Duodenal mucosa (tissue), 2 donors: ENCODE measurements at regions not wholly inside any gene's neighbourhood (a gene's known extent, or its start where the extent isn't known, plus 50 kb on each side); places are given as distances from the start of the nearest gene placed in this dataset.
A peak's percentile ranks its signal among the peaks of the same experiment; 100 is the strongest.

Experiments used
- H3K27ac ChIP-seq: one replicate; pipeline ENCODE4 v1.7.0; 2013; ENCODE audit warnings: low read depth, low read length
- H3K27me3 ChIP-seq, 2 donors: one replicate each; pipeline ENCODE4 v1.7.0; 2013; ENCODE audit warnings: low read length in 2 of 2, control low read depth in 1 of 2; ENCODE audit not compliant: insufficient read depth in 2 of 2, control insufficient read depth in 1 of 2
- H3K36me3 ChIP-seq, 2 donors: one replicate each; pipeline ENCODE4 v1.7.0; 2013; ENCODE audit warnings: low read length in 2 of 2, control low read depth in 1 of 2; ENCODE audit not compliant: insufficient read depth in 2 of 2, control insufficient read depth in 1 of 2
- H3K4me1 ChIP-seq, 2 donors: one replicate each; pipeline ENCODE4 v1.7.0; 2013; ENCODE audit warnings: low read length in 2 of 2, control low read depth in 1 of 2; ENCODE audit not compliant: insufficient read depth in 2 of 2, control insufficient read depth in 1 of 2
- H3K4me3 ChIP-seq, 2 donors: one replicate each; pipeline ENCODE4 v1.7.0; 2013; ENCODE audit warnings: low read length in 2 of 2, low read depth in 1 of 2
- H3K9ac ChIP-seq, 2 donors: one replicate each; pipeline ENCODE4 v1.7.0; 2013; ENCODE audit warnings: low read length in 2 of 2, low read depth in 1 of 2
- H3K9me3 ChIP-seq, 2 donors: one replicate each; pipeline ENCODE4 v1.7.0; 2013; ENCODE audit warnings: low read length in 2 of 2, control low read depth in 1 of 2; ENCODE audit not compliant: control insufficient read depth in 1 of 2

DNA sequence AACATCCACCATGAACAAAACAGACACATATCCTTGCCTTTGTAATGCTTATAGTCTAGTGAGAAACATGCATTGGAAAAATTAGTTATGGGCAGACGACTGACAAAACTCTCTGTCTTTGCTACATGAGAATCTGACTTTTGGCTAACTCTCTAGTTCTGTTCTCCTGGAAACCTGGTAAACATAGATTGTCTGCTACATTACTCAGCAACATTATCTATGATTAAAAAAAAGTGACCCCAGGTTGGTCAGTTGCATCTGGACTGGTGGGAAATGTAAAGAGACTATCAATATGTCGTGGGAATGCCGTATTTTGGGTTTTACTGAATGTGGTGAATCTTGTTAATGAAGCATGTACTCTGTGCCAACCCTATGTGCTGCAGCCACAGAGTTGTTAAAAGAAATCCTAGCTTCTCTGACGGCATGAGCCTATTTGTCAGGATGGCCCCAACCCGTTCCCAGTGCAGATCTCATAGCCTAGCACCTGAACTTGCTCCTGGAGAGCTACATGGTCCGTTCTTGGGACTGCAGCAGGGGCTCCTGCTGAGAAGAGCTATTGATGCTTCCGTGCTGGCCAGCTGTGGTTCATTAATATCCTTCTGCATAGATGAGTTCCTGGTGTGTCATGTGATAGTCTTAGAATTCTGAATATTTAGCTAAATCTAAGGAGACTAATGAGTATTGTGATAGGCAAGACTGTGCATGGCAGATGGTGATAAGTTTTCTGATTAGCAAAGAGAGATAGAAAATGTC is 311.7 kb upstream of the ZNF717 start:
- Histone ChIP-seq H3K9ac (no peak overlapping the region), H3K36me3 (no peaks in the 10 kb centered on the region), H3K27ac (no peak overlapping the region), H3K4me1 (no peaks in the 10 kb centered on the region), H3K4me3 (no peak overlapping the region), H3K9me3 (no peaks in the 10 kb centered on the region), H3K27me3 (no peaks in the 10 kb centered on the region)

DNA sequence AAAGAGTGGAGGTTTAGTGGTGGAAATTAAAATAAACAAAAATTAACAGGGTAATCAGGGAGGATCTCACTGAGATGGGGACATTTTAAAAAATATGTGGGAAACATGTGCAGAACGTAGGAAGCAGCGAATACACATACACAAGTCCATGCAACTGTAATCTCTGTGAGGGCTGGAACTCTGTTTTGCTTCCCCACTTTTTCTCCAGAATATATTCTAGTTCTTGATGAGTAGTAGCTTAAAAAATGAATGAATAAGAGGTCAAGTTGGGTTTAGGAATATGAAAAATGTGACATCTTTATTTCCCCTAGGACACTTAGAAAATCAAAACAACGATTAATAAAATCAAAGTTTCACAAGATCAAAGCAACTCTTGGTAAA is 312.2 kb upstream of the ZNF717 start:
- Histone ChIP-seq H3K27me3 (no peaks in the 10 kb centered on the region), H3K9ac (no peak overlapping the region), H3K4me3 (no peak overlapping the region), H3K9me3 (no peaks in the 10 kb centered on the region), H3K4me1 (no peaks in the 10 kb centered on the region), H3K36me3 (no peaks in the 10 kb centered on the region), H3K27ac (no peak overlapping the region)

DNA sequence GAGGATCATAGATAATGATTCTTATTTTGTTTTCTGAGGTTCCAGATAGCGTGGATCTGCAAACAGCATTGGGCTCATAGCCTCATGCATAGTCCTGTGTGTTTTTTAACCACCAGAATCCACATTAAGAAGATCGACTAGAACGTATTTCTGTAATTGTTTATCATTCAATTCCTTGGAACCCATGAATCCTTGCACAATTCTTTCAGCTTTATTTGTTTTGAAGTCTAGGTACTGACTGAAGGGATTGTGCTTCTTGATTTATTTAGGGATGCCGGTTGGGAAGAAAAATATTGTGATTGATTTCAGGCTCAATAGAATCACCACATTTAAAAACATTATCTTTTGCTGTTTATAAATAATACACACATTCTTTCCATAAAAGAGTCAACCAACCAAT is 314.6 kb upstream of the ZNF717 start:
- Histone ChIP-seq H3K9ac (no peak overlapping the region), H3K27ac (no peak overlapping the region), H3K36me3 (no peaks in the 10 kb centered on the region), H3K4me1 (no peaks in the 10 kb centered on the region), H3K4me3 (no peak overlapping the region), H3K27me3 (no peaks in the 10 kb centered on the region), H3K9me3 (no peaks in the 10 kb centered on the region)

DNA sequence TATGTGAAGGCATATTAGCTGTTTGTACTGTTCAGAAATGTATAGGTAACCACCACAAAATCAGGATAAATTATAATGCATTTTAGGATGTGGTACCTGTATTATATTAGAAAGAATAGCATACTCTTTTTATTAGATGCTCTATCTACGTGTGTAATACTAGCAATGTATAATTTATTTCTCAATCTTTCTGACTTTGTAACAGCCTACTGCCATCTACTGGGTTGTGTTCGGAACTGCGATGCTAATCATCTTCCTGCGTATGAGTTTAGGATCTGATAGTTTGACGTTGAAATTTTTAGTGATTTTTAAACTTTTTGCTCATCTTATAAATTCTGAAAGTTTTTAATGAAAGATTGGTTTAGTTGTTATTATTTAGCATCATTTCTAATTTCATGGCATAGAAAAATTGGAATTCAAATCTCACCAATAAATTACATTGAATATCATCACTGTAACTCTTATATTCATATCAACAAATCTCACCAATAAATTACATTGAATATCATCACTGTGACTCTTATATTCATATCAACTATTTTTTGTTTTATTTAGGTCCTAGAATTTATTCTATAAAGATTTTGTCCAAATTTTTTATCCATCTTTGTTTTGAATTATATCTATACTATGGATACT is 322.7 kb upstream of the ZNF717 start:
- H3K27ac ChIP-seq, result no peak overlapping the region
- H3K9me3 ChIP-seq, result no peaks in the 10 kb centered on the region
- no peaks in the 10 kb centered on the region for H3K27me3 ChIP-seq
- H3K36me3 ChIP-seq, result no peaks in the 10 kb centered on the region
- H3K9ac ChIP-seq, result no peak overlapping the region
- no peak overlapping the region for H3K4me3 ChIP-seq
- H3K4me1 ChIP-seq, result no peaks in the 10 kb centered on the region

DNA sequence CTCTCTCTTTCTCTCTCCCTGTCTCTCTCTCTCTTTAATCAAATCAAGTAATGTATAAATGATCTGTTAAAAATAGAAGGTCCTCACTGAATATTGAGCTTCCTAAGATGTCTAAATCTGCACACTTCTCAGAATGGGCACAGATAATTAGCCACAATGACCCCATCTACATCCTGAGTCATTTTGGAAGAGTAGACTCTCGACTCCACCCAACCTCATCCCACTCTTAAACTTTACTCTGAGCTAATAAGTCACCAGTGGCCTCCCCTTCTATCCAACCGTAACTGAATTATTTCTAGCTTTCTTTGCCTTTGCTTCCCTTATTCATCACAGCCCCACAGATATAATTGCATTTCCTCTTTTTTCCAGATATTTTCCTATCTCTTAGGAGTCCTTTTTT is 326.5 kb upstream of the ZNF717 start:
- Histone ChIP-seq H3K9ac (no peak overlapping the region), H3K4me3 (no peak overlapping the region), H3K27ac (no peak overlapping the region), H3K36me3 (no peaks in the 10 kb centered on the region), H3K4me1 (no peaks in the 10 kb centered on the region), H3K27me3 (no peaks in the 10 kb centered on the region), H3K9me3 (no peaks in the 10 kb centered on the region)

DNA sequence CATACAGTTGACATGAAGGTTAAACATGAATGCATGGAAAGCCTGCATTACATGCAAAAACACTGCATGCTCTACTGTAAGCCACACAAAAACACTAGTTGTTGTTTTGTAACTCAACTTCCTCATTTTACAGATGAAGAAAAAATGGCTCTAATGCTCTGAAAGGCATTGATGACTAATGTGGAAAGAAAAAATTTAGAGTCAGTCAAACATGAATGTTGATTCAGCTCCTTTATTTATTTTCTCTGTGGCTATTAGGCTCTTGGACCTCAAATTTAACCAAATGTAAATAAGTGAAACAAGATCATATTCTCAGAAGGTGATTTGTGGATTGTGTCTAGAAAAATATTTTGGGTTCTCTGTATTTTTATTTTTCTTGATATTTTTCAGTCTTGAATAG is 336.7 kb upstream of the ZNF717 start:
- Histone ChIP-seq H3K27ac (no peak overlapping the region), H3K4me1 (peaks cover 0 to 22% of the 10 kb centered on the region in 2 donors), H3K4me3 (no peak overlapping the region), H3K27me3 (no peaks in the 10 kb centered on the region), H3K9ac (no peak overlapping the region), H3K36me3 (no peaks in the 10 kb centered on the region), H3K9me3 (no peaks in the 10 kb centered on the region)

DNA sequence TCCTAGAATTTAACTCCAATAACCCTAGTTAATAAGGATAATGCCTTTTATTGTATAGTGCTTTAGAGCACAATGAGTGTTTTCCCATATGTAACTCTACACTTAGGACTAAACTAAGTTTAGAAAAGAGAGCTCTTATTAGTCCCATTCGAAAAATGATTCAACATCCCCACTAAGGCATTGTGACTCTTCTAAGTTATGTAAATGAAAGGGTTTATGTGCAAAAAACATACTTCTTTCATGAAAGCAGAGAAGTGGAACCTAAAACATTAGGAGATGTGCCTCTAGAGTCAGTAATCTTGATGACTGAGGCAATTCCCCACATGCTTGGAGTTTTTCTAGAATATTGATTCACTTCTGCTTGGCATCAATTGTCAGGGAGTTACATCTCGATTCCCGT is 344.1 kb upstream of the ZNF717 start:
- no peaks in the 10 kb centered on the region for H3K9me3 ChIP-seq
- H3K27ac ChIP-seq, result no peak overlapping the region
- no peak overlapping the region for H3K9ac ChIP-seq
- no peaks in the 10 kb centered on the region for H3K27me3 ChIP-seq
- no peak overlapping the region for H3K4me3 ChIP-seq
- no peaks in the 10 kb centered on the region for H3K36me3 ChIP-seq
- peaks cover 0 to 9% of the 10 kb centered on the region in 2 donors for H3K4me1 ChIP-seq

DNA sequence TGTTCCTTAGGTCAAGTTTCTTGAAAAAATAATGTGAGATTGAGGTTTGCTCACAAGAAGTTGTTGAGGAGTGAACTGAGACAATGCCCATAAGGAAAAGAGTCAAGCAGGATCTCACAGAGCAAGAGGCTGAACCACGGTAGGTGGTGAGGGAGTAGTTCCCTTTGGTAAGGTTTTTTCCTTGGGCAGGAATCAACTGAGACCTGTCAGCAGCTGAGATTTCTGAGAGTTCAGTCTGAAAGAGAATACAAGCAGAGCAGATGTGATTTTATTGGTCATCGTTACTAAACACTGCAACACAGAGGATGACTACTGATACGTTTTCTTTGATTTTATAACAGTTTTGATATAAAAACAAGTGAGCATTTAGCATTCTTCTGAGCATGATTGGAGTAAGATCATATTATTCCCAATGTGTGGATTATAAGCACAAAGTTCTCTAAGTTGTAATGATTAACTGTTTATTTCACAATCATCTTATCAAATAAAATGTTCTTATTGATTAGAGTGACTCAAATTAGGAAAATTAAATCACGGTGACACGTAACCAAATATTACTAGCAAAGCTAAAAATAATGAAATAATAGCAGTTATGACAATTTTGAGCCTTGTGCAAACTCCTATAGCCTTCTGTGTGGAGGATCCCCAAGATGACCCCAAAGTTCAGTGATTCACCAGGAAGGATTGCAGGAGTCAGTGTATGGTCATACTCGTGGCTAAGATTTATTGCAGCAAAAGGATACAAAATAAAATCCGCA is 346.2 kb upstream of the ZNF717 start:
- Histone ChIP-seq H3K4me1 (peaks cover 0 to 9% of the 10 kb centered on the region in 2 donors), H3K9ac (no peak overlapping the region), H3K9me3 (no peaks in the 10 kb centered on the region), H3K27ac (no peak overlapping the region), H3K4me3 (peak overlapping the region in 1 of 2 donors; percentile 27), H3K27me3 (no peaks in the 10 kb centered on the region), H3K36me3 (no peaks in the 10 kb centered on the region)

DNA sequence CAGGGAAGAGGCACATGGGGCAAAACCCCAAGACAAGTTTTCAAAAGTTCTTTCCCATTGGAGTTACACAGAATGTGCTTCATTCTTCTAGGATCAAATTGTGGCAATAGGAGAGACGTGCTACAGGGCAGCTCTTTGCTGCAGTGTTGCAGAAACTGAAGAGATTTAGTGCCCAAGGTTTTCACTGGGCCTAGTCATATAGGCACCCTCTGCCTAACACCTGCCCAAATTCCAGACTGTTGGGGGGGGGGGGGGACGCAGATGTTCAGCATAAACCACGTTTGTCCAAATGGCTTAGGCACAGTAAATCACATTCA is 346.8 kb upstream of the ZNF717 start:
- H3K27ac ChIP-seq, result no peak overlapping the region
- no peaks in the 10 kb centered on the region for H3K9me3 ChIP-seq
- no peaks in the 10 kb centered on the region for H3K36me3 ChIP-seq
- H3K4me3 ChIP-seq, result no peak overlapping the region
- peaks cover 0 to 9% of the 10 kb centered on the region in 2 donors for H3K4me1 ChIP-seq
- H3K9ac ChIP-seq, result no peak overlapping the region
- no peaks in the 10 kb centered on the region for H3K27me3 ChIP-seq

DNA sequence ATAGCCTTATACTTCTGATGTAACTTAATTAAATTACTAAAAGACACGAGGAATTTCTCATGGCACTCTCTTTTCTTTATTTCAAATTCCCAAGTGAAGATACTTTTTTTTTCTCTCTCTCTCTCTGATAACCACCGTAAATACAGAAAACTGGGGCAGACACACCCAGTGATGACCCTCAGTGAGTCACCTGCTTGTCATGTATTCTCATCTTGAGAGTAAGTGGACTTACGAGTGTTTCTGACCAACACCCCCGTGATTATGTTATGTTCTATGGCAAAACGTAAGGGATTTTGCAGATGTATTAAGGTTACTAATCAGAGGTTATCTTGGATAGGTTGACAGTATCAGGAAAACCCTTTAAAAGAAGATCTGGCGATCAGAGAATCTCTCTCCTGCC is 348.8 kb upstream of the ZNF717 start:
- H3K9me3 ChIP-seq, result no peaks in the 10 kb centered on the region
- H3K27ac ChIP-seq, result no peak overlapping the region
- H3K27me3 ChIP-seq, result no peaks in the 10 kb centered on the region
- H3K4me3 ChIP-seq, result no peak overlapping the region
- H3K36me3 ChIP-seq, result no peaks in the 10 kb centered on the region
- peaks cover 0 to 9% of the 10 kb centered on the region in 2 donors for H3K4me1 ChIP-seq
- H3K9ac ChIP-seq, result no peak overlapping the region
